Breast epithelium (tissue), 3 donors: ENCODE measurements at regions not wholly inside any gene's neighbourhood (a gene's known extent, or its start where the extent isn't known, plus 50 kb on each side); places are given as distances from the start of the nearest gene placed in this dataset.

Experiments
- POLR2A ChIP-seq: fragments of 450-650 bp; IDR thresholded peaks from one replicate; pipeline ENCODE4 v1.6.1; 2016; ENCODE audit warnings: antibody characterized with exemption, mild to moderate bottlenecking, moderate library complexity
- TF ChIP-seq, protein P1 (sequence below), 3 donors: fragments of 450-650 bp; IDR thresholded peaks; one replicate each; pipeline ENCODE4 v1.5.1; 2016 to 2017; ENCODE audit warnings: antibody characterized with exemption in 3 of 3, mild to moderate bottlenecking in 3 of 3, moderate library complexity in 3 of 3

DNA sequence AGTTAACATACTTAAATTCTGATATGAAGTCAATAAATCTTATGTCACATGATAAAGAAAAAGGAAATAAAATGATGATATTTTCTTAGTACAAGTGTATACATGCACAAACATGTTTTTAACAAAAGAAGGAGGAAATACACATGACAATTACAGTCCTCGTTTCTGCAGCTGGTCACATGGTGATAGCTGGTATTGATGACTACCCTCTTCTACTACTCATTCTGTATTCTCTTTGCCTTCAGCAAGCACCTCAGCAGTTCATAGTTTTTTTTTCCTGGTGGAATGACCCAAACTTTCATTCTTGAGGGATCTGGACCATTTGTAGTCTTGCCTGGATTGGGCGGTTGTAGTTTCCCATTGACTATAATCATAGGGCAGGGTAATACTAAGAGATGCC is 64.4 kb upstream of the CFAP126 start:
- no peak for TF ChIP-seq POLR2A
- TF ChIP-seq, protein P1, sequence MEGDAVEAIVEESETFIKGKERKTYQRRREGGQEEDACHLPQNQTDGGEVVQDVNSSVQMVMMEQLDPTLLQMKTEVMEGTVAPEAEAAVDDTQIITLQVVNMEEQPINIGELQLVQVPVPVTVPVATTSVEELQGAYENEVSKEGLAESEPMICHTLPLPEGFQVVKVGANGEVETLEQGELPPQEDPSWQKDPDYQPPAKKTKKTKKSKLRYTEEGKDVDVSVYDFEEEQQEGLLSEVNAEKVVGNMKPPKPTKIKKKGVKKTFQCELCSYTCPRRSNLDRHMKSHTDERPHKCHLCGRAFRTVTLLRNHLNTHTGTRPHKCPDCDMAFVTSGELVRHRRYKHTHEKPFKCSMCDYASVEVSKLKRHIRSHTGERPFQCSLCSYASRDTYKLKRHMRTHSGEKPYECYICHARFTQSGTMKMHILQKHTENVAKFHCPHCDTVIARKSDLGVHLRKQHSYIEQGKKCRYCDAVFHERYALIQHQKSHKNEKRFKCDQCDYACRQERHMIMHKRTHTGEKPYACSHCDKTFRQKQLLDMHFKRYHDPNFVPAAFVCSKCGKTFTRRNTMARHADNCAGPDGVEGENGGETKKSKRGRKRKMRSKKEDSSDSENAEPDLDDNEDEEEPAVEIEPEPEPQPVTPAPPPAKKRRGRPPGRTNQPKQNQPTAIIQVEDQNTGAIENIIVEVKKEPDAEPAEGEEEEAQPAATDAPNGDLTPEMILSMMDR (IDR thresholded peaks at IDR 0.05): no peak
